H1 (cell line): ENCODE measurements at regions not wholly inside any gene's neighbourhood (a gene's known extent, or its start where the extent isn't known, plus 50 kb on each side); places are given as distances from the start of the nearest gene placed in this dataset.

ENCODE experiments used
- HDAC6 ChIP-seq: IDR thresholded peaks from one replicate; pipeline ENCODE4 v1.7.1; 2012; ENCODE audit warnings: low read depth, mild to moderate bottlenecking, inconsistent platforms, low read length, moderate library complexity
- MAFK ChIP-seq: IDR thresholded peaks from 2 replicates; pipeline ENCODE4 v1.6.1; 2012; ENCODE audit warnings: low read depth, mild to moderate bottlenecking, improper control_type of control experiment, low read length

- TF ChIP-seq HDAC6 (no peak), MAFK (no peak)
Measured at GRCh38 chr18:27865431-27865830, 311.5 kb downstream of the CDH2 start (continued).
